DND-41 (cell line): ENCODE measurements at regions not wholly inside any gene's neighbourhood (a gene's known extent, or its start where the extent isn't known, plus 50 kb on each side); places are given as distances from the start of the nearest gene placed in this dataset.

Experiments
- EZH2 ChIP-seq: IDR thresholded peaks from 3 replicates; pipeline ENCODE4 v1.6.1; 2012; ENCODE audit warnings: borderline replicate concordance, low read depth, mild to moderate bottlenecking, moderate library complexity, low read length, inconsistent platforms; ENCODE audit not compliant: severe bottlenecking
- TF ChIP-seq, protein P1 (sequence below): IDR thresholded peaks from 2 replicates; pipeline ENCODE4 v1.5.1; 2012; ENCODE audit warnings: borderline replicate concordance, low read length, moderate library complexity, mild to moderate bottlenecking; ENCODE audit not compliant: poor library complexity, severe bottlenecking; ENCODE audit errors: extremely low read depth

DNA sequence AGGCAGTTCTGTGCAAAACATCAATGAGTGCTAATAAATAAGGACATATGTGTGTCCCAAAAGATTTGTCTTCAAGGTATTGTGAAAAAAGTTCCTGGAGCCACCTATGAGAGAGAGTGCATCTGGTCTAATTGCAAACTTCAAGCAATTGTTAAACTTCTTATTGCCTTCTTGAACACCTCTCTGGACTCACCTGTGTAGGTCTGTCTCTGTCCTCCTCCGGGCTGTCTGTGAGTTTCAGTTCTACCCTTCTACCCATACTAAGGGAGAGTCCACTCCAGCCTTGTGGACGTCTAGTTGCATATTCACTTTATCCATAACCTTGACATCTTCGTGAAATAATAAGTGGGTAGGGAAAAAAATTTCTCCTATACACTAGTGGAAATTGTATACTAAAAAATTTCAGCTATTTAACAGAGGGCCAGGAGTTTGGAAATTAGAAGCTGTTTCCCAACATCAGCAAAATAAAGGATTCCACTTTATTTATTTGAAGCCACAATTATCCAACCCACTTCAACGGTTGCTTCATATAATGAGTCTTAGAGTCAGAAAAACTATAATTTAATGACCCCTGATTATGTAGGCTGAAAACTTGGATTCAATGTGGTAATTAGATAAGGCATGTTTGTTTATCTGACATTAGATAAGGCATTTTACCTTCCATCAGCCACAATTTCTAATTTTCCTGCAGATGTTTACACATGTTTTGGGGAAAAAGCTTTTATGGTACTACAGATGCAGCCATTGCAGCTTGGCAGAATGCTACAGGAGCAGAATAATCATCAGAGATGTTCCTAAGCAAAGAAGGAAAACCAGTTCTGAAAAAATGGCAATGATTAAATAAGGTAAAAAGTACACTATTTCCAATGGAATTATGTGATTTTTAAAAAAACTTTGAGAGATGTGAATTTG lies 150.8 kb upstream of the FAM3C start:
- TF ChIP-seq, protein P1, sequence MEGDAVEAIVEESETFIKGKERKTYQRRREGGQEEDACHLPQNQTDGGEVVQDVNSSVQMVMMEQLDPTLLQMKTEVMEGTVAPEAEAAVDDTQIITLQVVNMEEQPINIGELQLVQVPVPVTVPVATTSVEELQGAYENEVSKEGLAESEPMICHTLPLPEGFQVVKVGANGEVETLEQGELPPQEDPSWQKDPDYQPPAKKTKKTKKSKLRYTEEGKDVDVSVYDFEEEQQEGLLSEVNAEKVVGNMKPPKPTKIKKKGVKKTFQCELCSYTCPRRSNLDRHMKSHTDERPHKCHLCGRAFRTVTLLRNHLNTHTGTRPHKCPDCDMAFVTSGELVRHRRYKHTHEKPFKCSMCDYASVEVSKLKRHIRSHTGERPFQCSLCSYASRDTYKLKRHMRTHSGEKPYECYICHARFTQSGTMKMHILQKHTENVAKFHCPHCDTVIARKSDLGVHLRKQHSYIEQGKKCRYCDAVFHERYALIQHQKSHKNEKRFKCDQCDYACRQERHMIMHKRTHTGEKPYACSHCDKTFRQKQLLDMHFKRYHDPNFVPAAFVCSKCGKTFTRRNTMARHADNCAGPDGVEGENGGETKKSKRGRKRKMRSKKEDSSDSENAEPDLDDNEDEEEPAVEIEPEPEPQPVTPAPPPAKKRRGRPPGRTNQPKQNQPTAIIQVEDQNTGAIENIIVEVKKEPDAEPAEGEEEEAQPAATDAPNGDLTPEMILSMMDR: no peak
- TF ChIP-seq EZH2: no peak
